Pons (tissue), 1 donor: ENCODE measurements at regions not wholly inside any gene's neighbourhood (a gene's known extent, or its start where the extent isn't known, plus 50 kb on each side); places are given as distances from the start of the nearest gene placed in this dataset.
A peak's percentile ranks its signal among the peaks of the same experiment; 100 is the strongest.

Source experiments
- DNase-seq: peaks from one replicate; pipeline ENCODE4 v3.0.0-alpha.2; 2016; ENCODE audit warnings: low spot score

DNA sequence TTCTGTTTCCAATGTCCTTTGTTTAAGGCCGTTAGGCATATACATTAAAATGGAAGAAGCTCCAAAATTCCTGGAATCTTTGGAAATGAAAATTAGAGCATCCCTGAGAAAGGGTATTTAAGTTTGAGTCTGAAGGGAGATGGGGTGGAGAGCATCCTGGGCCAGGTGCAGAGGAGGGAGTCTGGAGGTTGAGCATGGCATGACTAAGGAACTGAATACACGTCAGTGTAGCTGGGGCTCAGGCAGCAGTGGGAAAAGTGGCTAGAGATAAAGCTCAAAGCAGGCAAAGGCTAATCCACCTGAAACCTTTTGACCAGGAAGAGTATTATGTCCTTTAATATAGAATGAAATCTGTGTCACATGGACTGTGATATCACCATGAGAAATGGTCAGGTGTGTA lies 669.0 kb upstream of the RBFOX1 start:
- no peak for DNase-seq

DNA sequence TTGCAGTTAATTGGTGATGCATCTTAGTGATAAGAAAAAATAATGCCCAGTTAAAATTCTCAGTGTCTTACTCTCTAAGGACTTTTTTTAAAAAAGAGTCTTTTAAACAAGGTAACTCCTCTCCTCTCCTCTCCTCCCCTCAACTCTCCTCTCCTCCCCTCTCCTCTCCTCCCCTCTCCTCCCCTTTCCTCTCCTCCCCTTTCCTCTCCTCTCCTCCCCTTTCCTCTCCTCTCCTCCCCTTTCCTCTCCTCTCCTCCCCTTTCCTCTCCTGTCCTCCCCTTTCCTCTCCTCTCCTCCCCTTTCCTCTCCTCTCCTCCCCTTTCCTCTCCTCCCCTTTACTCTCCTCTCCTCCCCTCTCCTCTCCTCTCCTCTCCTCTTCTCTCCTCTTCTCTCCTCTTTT lies 675.9 kb upstream of the RBFOX1 start:
- DNase-seq: no peak

DNA sequence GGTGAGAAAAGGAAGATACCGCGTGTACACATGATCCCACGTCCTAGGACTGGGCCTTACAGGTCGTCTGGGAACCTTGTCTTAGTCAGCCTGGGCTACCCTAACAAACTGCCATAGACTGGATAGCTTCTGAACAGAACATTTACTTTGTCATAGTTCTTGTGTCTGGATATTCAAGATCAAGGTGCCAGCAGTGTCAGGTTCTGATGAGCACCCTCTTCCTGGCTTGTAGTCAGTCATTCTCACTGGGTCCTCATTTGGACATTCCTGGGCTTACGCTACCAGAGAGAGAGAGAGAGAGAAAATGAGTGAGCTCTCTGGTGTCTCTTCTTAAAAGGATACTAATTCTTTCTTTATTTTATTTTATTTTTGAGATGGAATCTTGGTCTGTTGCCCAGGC lies 685.8 kb upstream of the RBFOX1 start:
- no peak for DNase-seq

DNA sequence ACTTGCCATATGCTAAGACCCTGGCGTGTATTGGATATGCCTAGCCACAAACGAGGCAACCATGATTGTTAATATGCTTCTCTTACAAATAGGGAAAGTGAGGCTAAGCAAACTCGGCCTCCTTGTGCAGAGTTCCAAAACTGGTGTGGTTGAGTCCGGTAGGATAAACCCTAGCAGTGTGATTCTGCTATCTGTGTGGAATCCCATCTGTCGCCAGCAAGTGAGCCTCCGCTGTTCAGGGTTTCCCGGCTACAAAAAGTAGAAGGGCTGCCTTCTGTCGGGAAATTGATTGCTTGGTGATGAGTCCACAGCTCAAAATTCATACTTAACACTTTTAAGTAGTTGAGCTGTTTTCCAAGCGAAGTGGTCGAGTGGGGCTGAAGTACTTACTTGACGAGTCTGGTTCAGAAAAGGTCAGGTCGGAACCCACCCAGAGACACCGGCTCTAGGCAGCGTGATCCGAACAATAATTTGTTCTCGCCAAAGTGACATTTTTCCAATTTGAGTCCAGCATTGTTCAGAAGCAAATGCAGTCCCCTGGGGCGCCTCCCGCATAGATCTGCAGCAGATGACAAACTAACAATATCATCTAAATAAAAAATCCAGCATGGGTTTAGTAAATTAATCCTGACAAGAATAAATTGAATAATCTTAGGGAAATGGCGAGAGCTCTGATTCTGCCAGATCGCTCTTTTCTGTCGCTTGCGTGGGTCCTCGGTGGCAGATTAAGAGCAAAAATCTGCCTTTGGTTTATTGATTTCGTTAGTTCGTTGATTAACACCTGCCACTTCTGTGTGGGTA lies 686.7 kb upstream of the RBFOX1 start:
- DNase-seq: no peak

DNA sequence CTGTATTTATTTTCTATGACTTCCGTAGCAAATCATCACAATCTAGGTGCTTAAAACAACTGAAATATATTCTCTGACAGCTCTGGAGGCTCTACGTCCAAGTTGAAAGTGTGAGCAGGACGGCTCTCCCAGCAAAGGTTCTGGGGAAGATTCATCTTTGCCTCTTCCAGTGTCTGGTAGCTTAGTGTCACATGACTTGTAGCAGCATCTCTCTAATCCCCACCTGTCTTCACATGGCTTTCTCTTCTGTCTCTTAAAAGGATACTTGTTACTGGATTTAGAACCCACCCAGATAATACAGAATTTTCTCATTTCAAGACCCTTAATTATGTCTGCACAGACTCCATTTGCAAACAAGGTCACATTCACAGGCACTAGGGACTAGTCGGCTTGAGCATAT lies 687.7 kb upstream of the RBFOX1 start:
- no peak for DNase-seq

DNA sequence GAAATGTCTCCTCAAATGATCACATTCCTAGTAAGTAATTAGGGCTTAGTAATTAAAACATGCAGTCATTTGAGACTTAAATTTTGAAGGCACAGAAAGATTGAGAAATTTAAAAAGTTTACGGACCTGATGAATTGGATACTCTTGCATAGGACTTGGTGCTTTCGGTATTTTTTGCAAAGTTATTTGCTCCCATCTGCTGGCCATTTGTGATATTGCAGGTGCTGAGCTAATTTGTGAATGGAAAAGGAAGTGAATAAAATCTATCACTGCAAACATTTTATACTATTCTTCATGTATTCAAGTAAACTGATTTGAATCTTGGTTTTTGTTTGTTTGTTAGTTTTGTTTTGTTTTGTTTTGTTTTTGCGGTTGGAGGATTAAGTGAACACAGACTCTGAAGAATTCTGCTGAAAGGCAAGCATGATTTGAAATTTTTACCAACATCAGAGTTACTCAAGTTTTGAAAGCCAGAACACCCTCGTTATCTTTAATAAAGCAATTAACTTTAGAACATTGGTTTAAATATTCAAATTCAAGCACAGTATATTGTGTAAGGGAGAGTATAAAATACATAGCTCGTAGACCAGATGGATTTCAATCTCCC lies 689.5 kb upstream of the RBFOX1 start:
- DNase-seq: peak; percentile 84

DNA sequence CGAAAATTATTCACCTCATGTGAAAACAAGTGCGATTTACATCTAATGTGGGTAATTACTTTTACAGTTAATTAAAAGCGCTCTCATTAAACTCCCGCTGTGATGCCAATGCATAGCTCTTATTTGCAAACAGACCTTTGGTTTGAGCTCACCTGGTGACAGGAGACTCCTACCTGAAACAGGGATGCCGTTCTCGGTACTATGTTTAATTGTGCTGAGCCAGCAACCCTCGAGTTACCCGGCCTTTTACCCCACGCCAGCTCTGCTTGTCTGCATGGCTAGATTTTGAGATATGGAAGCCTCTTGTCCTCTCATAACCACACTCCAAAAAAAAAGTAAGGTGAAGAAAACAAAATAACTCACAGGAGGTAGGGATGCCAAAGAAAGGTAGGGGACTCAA lies 690.4 kb upstream of the RBFOX1 start:
- no peak for DNase-seq

DNA sequence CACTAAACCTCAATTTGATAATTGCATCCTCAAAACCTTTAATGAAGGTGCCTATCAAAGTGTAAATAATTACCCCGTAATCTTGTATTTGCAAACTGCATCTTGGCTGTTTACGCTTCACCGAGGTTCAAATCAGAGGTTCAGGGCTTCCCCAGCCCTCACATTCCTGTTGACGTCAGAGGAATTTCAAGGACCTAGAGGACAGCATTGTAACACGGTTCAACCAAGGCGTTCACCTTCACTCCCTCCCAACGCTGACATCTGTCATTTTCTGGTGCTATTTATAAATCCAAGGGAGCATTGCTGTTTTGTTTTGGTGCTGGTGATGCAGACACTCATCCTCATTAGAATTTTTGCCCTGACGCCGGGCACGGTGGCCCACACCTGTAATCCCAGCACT lies 691.6 kb upstream of the RBFOX1 start:
- no peak for DNase-seq

DNA sequence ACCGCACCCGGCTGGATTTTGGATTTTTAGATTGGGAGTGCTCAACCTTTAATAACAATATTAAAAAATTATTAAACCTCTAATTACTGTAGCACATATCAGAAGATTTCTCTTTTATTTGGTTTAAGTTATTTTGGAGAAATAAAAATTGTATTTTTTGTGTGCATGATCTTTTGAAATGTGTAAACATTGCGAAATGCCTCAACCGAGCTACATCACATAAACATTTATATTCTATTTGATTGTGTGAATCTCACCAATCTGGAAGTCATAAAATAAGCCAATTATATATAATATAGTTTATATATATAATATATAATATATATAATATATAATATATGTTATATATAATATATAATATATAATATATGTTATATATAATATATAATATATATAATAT lies 696.2 kb upstream of the RBFOX1 start:
- DNase-seq: no peak

DNA sequence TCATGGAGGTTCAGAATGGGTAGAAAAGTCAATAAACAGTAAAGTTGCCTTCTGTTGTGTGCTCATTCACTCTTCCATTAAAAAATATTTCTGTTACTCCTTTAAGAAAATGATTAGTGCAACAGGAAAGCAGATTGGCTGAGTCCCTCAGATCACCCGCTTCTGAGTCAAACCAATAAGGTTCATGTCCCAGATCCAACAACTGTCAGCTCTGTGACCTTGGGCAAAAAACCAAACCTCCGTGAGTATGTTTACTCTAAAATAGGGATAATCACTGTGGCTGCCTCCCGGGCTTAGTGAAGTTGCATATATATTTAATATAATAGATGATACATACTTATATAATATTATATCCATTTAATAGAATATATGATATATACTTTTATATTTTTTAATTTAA lies 698.5 kb upstream of the RBFOX1 start:
- DNase-seq: no peak

DNA sequence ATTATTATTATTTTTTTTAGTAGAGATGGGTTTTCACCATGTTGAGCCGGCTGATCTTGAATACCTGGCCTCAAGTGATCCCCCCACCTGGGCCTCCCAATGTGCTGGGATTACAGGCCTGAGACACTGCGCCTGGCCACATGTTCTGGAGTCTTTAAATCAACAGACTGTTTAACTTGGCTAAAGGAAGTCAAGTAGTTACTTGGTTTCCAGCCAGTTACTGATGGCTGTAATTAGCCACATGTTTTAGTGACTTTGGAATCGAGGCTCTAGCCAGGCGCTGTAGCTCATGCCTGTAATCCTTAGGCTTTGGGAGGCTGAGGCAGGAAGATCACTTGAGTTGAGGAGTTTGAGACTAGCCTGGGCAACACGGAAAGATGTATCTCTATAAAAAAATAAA lies 699.2 kb upstream of the RBFOX1 start:
- no peak for DNase-seq

DNA sequence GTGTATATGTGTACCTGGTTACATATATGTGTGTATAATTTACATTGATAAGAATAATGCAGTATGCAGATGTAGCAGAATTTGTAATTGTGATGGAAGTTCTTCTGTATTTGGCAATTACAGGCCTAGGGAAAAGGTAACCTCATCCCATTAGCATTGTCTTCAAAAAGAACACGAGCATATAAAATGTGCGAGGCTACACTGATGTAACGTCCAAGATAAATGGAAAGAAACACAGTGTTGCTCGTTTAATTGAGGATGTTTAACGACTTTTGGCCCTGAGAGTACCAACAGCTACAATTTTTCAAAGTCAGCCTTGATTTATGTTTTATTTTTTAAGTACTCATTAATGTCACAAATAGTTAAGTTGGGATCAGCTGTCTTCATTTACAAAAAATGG lies 703.5 kb upstream of the RBFOX1 start:
- no peak for DNase-seq

DNA sequence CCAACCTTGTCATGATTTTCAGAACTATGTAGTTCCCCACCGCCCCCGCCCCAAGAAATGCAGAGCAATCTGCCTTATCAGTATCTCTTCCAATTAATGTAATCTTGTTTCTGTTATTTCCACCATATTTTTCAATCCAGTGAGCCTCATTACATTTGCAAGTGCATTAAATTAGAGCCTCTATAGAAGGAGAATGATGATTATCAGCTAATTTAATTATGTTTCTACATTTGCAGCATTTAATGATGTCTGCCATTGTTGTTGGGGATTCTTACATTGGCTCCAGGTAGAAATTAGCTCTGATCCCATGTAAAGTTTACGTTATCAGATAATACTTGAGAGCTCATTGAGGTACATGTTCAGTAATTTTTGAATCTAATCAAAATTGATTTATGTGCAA lies 707.0 kb upstream of the RBFOX1 start:
- DNase-seq: no peak

DNA sequence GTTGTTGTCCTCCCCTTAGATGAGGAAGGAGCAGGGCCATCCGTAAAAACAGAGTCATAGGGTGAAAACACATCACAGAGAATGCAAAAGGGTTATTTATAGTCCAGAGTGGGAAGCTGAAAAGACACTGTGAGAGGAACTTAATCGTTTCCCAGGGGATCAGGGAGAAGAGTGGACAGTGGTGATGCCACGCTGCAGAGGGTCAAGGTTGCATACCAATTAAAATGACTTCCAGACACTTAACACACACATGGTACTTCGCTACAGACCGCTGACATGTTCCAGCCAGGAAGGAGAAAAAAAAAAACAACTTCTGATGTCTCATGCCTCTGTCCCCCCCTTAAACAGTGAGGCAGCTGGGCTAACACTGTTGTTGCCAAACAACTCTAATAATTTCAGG lies 713.8 kb upstream of the RBFOX1 start:
- no peak for DNase-seq

DNA sequence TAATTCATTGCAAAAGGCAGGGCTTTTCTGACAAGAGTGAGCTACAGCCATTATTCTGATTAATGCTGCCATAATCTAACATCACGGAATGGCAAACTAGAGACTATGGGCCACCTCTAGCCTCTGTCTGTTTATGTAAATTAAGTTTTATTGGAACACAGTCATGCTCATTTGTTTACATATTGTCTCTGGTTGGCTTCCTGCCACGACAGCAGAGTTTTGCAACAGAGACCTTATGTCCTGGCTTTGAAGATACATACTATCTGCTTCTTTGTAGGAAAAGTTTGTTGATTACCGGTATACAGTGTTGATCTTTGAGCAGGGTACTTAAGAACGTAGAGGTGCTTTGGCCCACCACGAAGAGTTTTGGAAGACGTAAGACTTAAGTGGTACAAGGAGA lies 715.9 kb upstream of the RBFOX1 start:
- no peak for DNase-seq

DNA sequence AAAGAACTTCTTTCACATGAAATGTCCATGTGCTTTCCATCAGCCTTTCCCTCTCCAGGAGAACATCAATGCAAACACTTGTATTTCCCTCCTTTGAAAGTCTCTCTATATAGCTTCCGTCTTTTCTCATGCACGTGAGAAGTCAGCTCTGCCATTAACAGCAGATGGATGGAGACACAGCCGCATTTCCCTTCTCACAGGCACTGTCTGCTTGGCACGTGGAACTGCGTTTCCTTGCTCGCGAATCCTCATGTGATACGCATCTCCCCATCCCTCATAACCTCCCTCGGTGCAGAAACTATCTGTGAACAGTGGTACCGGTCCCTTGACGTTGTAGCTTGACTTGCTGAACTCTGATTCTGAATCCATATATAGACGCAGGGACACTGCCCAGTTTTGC lies 717.0 kb upstream of the RBFOX1 start:
- DNase-seq: no peak

DNA sequence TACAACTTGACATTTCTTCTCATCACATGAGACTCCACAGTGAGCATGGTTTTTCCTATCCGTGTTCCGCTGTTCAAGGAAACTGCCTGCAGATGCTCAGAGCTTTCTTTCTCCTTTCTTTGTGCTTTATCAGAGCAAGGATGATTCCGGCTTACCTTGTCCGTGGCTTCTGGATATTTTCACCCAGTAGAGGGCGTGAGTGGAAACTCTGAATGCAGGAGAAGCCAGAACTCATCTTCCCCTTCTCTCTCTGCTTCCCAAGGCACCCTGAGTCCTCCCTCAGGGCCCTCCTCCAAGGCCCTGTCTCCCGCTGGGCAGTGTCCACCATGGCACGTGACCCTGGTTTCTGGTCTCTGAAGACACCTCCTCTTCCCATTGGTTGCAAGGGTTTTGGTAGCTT lies 721.1 kb upstream of the RBFOX1 start:
- DNase-seq: no peak

DNA sequence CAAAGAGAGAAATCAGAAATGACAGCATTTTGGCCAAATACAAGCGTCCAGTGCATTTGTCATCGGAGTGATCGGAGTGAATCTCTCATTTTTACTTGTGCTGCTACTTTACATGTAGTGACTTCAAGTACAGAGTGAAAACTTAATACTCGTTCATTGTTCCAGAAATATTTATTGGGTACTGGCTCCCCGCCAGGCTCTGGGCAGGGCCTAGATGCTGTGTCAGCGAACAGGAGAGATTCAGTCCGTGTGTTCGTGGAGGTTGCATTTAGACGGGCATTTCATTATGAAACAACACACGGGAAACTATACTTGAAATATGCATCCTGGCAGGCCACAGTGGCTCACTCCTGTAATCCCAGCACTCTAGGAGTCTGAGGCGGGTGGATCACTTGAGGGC lies 727.2 kb upstream of the RBFOX1 start:
- no peak for DNase-seq

DNA sequence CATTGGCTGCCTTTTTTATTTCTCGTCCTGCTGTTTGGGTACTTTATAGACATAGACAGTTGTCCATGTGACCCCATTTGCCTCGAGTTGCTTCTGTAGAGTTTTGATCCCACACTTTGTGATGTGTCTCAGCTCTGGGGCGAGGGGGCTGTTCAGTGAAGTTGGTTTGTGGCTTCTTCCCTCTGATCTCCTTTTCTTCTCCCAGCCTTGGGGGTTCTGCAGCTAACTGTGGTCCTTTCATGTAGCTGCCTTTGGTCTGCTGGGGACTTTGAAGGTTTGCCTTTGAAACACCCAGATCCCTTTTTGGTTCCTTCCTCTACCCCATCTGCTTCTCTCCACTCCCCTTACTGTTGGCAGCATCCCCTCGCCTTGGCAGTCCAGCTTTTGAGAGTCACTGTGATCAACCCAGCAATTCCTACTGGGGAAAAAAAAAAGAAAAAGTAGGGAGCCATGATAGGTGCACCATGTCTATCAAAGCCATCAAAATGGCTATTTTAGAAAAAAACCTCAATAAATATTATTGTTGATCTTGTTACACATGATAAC lies 728.8 kb upstream of the RBFOX1 start:
- no peak for DNase-seq

DNA sequence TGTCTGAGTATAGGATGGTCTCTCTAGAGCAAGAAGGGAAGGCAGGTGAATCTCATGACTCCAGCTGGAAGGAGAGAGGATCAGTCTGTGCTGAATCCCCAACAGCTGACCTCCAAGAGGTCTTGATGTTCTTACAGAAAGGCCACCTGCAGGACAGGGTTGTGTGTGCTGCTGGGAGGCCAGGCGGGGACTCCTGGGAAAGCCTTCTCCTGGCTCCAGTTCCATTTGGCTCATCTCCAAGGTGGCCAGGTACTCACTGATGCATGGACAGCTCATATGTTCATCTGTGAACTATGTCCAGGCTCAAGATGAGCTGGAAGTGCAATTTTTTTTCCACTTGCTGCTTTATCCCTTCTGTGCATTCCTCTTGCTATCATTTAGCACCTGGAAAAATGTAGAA lies 730.2 kb upstream of the RBFOX1 start:
- no peak for DNase-seq

DNA sequence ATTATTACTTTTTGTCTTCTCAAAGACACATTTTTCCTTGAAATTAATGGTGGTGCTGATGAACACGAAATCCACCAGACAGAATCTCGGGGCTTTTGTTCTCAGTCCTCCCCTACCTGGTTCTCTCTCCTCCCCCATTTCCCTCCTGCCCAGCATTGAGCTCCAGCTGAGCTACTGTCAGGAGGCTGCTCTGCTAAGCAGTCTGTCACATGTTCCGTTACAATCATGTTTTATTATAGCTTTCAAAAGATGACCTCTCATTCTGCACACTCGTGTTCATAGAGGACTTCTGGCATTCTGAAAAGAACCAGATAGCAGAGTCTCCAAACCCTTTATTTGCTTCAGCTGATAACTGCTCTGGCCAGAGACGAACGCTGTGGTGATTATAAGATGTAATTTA lies 732.5 kb upstream of the RBFOX1 start:
- DNase-seq: no peak

DNA sequence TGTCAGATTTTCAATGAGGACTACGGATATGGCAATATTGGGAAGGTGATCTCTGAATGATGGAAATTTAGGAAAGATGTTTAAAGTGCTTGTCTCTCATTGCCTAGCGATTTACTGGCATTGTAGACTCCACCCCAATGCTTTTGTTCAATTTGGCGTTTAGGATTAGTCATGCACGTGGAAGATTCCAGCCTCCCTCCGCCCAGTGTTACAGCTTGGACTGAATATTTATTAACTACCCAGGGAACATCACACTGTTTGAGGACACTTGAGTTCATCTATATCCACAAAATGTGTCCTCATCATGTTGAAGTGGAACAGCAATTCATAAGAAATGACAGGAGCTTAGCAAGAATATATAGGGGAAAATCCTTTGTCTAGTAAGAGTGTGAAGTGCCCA lies 738.8 kb upstream of the RBFOX1 start:
- DNase-seq: no peak

DNA sequence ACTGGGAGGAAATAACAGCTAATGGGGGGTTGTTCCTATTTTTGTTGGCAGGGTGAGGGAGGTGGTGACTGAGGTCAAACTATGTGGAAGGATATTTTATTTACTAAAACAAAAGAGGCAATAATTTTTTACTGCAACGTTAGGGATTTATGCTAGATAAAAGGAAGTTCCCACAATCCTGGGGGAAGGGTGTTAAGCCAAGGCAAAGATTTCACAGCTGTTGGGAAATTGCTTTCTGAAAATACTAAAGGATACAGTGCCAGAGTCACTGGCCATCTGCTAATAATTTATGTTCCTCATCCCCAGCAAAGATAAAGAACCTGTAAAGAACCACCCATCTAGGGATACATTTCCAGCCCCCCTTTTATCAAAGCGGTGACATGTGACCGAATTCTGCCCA lies 756.0 kb upstream of the RBFOX1 start:
- DNase-seq: no peak

DNA sequence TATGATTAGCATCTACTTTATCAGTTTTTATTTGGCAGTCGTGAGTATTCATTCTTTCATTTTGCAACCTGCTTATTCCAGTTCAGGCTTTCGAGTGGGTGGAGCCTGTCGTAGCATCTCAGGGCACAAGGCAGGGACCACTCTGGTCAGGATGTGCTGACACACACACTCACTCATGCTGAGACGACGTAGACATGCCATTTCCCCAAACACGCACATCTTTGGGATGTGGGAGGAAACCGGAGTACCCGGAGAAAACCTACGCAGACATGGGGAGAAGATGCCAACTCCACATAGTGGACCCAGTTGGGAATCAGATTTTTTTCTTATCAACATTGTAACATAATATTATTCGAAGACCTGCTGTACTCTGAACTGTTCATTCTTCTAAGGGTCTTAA lies 756.5 kb upstream of the RBFOX1 start:
- no peak for DNase-seq
